Activated B cell treated with CpG ODN at 0.5 μM for 24 hours (primary cell): ENCODE measurements at regions not wholly inside any gene's neighbourhood (a gene's known extent, or its start where the extent isn't known, plus 50 kb on each side); places are given as distances from the start of the nearest gene placed in this dataset.

ENCODE experiments used
- ATAC-seq: fragments of 200-7000 bp; cut with Tn5 transposase; one replicate; pipeline ENCODE4 v1.10.0; 2021; ENCODE audit warnings: low read depth, mild to moderate bottlenecking, moderate library complexity
- CTCF ChIA-PET: fragments of 350-600 bp; sonication (Branson Sonifier 250); formaldehyde crosslinking; loops from one replicate; lab custom pipeline; 2021; ENCODE audit warnings: antibody characterized with exemption; lab: Charles Lee
- POLR2A ChIA-PET: fragments of 350-600 bp; sonication (Branson Sonifier 250); formaldehyde crosslinking; loops from one replicate; lab custom pipeline; 2021; ENCODE audit warnings: antibody characterized with exemption; lab: Charles Lee
- DNase-seq: peaks from one replicate; pipeline ENCODE4 v3.0.0; 2022
- H3K27ac Mint-ChIP-seq: one replicate; pipeline ENCODE4 v1.8.0; 2020; ENCODE audit warnings: mixed read lengths
- H3K27me3 Mint-ChIP-seq: one replicate; pipeline ENCODE4 v1.8.0; 2021; ENCODE audit warnings: mixed read lengths
- H3K36me3 Mint-ChIP-seq: one replicate; pipeline ENCODE4 v1.8.0; 2021; ENCODE audit warnings: low read depth, mixed read lengths
- H3K4me1 Mint-ChIP-seq: one replicate; pipeline ENCODE4 v1.8.0; 2021; ENCODE audit warnings: mixed read lengths
- H3K4me3 Mint-ChIP-seq: one replicate; pipeline ENCODE4 v1.8.0; 2020; ENCODE audit warnings: mild to moderate bottlenecking, mixed read lengths
- H3K9me3 Mint-ChIP-seq: one replicate; pipeline ENCODE4 v1.8.0; 2020; ENCODE audit warnings: mixed read lengths
- CTCF ChIP-seq: fragments of 200-600 bp; IDR thresholded peaks from one replicate; pipeline ENCODE4 v1.8.0; 2022; ENCODE audit warnings: antibody characterized with exemption, mild to moderate bottlenecking
- intact Hi-C: fragments of 100-400 bp; cut with micrococcal nuclease; formaldehyde crosslinking; loops from one replicate; pipeline ENCODE4 v1.15.1; 2024

GRCh38 chr2:116073731-116074130, 1631.3 kb downstream of the DPP10 start:
- no peak for ATAC-seq
- DNase-seq: no peak
- intact Hi-C loops: no loop called here
- ChIA-PET CTCF (no interaction called here), POLR2A (no interaction called here)
- Mint-ChIP-seq H3K27me3 (no peaks in the 10 kb centered on the region), H3K36me3 (no peaks in the 10 kb centered on the region), H3K9me3 (peaks cover 15% of the 10 kb centered on the region), H3K27ac (no peak overlapping the region), H3K4me3 (no peak overlapping the region), H3K4me1 (no peaks in the 10 kb centered on the region)
- TF ChIP-seq CTCF: no peak

- no peak for ATAC-seq
- no peak for DNase-seq
- no peaks in the 10 kb centered on the region for H3K36me3 Mint-ChIP-seq
- no peak overlapping the region for H3K4me3 Mint-ChIP-seq
- H3K27ac Mint-ChIP-seq: no peak overlapping the region
- intact Hi-C loops: no loop called here
- peaks cover 11% of the 10 kb centered on the region for H3K9me3 Mint-ChIP-seq
- no peaks in the 10 kb centered on the region for H3K4me1 Mint-ChIP-seq
- H3K27me3 Mint-ChIP-seq: no peaks in the 10 kb centered on the region
- no peak for TF ChIP-seq CTCF
- ChIA-PET CTCF (no interaction called here), POLR2A (no interaction called here)
These were observed 1631.7 kb downstream of the DPP10 start for GRCh38 chr2:116074161-116074560.

DNA sequence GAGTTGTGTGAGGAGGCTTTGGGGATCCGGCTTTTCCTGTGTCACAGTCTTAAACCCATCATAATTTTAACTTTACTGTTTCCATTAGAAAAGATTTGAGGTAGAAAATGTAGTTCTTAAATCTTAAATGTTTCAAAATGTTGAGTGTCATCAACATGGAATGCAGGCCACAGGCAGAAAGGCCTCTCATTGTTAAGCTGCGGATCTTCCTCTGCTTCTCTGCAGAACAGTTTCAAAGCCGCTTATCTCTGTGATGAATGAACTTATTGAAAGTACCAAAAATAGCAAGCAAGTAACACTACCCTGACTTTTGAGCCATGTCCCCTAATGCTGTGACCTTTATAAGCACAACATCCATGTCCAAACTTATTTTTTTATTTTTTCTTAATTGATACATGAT, 1645.8 kb downstream of the DPP10 start:
- peaks cover 8% of the 10 kb centered on the region for H3K9me3 Mint-ChIP-seq
- no peak overlapping the region for H3K4me3 Mint-ChIP-seq
- no peak overlapping the region for H3K27ac Mint-ChIP-seq
- intact Hi-C loops: no loop called here
- no peaks in the 10 kb centered on the region for H3K27me3 Mint-ChIP-seq
- CTCF ChIA-PET: no interaction called here
- no peaks in the 10 kb centered on the region for H3K36me3 Mint-ChIP-seq
- ATAC-seq: no peak
- H3K4me1 Mint-ChIP-seq: no peaks in the 10 kb centered on the region
- TF ChIP-seq CTCF: no peak
- POLR2A ChIA-PET: no interaction called here
- no peak for DNase-seq

GRCh38 chr2:116094196-116094595, 1651.8 kb downstream of the DPP10 start:
- no peak overlapping the region for H3K4me3 Mint-ChIP-seq
- no peaks in the 10 kb centered on the region for H3K4me1 Mint-ChIP-seq
- ChIA-PET POLR2A (no interaction called here), CTCF (no interaction called here)
- no peaks in the 10 kb centered on the region for H3K27me3 Mint-ChIP-seq
- ATAC-seq: no peak
- H3K36me3 Mint-ChIP-seq: no peaks in the 10 kb centered on the region
- TF ChIP-seq CTCF: no peak
- no peak overlapping the region for H3K27ac Mint-ChIP-seq
- H3K9me3 Mint-ChIP-seq: peaks cover 23% of the 10 kb centered on the region
- intact Hi-C loops: no loop called here
- DNase-seq: no peak

DNA sequence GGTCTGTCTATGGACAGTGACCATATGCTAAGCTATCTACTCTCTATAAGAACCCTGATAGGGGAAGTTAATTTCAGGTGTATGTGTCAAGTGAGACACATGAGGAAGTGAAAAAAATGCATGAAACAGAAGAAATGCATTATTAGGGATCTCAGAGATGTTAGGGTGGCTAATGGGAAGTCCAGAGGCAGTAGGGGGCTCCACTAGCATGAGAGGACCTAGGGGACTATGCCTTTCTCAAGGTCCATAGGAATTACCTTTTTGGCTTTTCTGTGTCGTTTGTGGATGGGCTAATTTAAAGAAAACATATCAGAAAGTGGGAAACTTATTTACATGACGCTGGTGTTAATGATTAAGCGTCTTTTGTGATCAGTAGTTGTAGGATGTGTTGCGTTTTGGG, 1653.2 kb downstream of the DPP10 start:
- Mint-ChIP-seq H3K27me3 (no peaks in the 10 kb centered on the region), H3K9me3 (peaks cover 21% of the 10 kb centered on the region), H3K27ac (no peak overlapping the region), H3K4me3 (no peak overlapping the region), H3K36me3 (no peaks in the 10 kb centered on the region), H3K4me1 (no peaks in the 10 kb centered on the region)
- ChIA-PET CTCF (no interaction called here), POLR2A (no interaction called here)
- intact Hi-C loops: no loop called here
- ATAC-seq (no peak), DNase-seq (no peak)
- no peak for TF ChIP-seq CTCF
